ENCODE measurements at regions not wholly inside any gene's neighbourhood (a gene's known extent, or its start where the extent isn't known, plus 50 kb on each side); places are given as distances from the start of the nearest gene placed in this dataset.
"Not testable (repeated sequence)": the region's sequence is repeated elsewhere in the genome, so short reads cannot be mapped to it uniquely, and the experiment has no call there.

DNA sequence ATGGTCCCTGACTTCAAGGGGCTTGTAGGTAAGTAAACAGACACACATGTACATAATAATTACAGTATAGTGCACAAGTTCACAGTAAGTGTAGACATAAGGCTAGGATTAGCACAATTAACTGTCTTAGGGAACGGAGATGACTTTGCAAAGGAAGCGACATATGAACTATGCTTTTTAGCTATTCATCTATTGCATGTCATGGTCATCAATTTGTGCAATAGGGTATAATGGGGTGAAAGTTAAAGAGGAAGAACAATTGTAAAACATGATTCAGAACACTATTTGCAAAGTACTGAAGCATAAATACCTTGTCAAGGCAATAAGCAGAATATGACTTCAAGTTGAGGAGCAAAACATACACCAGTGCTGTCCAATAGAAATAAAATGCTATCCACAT lies 112.3 kb upstream of the SLC8A1 start:
- no peak for DNase-seq (ENCODE audit: low read depth)

- no peak for DNase-seq (ENCODE audit: low read depth)
These were observed 127.4 kb upstream of the SLC8A1 start for GRCh38 chr2:40579247-40579646.

DNA sequence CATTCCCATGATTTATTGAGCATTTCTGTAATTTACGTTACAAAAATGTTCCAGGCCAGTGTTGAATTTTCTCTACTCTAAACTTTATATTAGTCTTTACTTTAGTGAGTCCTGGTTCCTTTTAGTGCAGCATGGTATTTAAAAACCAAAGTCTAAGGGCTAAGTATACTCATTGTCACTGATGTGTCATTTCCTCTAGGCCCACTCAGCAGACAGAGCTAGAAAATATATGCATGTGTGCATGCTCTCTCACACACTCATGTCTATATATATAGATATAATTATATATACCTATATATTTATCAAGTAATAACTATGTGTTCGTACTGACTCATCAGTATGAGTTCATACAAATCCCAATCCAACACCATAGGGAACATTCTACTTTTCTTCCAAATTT lies 132.5 kb upstream of the SLC8A1 start:
- peak; percentile 6 for DNase-seq (ENCODE audit: low read depth)

- DNase-seq (ENCODE audit: low read depth): no peak
These were observed 139.9 kb upstream of the SLC8A1 start for GRCh38 chr2:40591774-40592173.

GRCh38 chr2:40592218-40592617 lies 140.3 kb upstream of the SLC8A1 start:
- DNase-seq (ENCODE audit: low read depth): no peak

- DNase-seq (ENCODE audit: low read depth): peak; percentile 57
These were observed 155.0 kb upstream of the SLC8A1 start for GRCh38 chr2:40606862-40607261.

DNA sequence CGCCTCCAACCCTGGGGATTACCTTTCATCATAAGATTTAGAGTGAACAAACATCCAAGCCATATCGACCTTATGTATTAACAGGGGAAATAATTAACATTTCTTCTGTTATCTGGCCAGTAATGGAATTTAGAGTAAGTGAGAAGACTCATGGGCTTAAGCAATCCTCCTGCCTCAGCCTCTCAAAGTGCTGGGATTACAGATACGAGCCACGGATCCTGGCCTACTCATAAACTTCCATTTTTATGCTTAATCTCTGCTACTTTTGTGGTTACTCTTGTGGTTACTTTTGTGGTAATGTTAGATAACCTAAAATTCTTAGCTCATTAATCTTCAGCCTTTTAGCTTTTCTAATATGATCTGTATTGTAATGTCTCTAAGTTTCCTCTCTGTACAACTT lies 159.3 kb upstream of the SLC8A1 start:
- DNase-seq (ENCODE audit: low read depth): peak; percentile 3

DNA sequence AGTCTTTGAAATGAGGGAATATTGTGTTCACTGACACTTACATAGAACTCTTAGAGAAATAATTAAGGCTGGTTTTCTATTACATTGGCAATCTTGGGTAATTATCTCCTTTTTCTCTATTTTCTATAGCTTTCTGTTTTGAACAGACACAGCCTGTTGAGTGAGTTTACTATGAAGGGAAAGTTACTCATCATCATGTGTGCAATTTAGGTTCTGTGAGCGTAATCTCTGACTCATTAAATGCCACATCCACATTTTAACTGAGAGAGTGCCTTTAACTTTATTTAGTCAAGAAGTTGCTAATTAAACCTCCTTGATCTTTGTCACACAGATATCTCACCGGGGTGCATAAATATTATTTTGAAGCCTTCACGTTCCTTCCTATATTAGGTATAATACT lies 174.0 kb upstream of the SLC8A1 start:
- peak; percentile 78 for DNase-seq (ENCODE audit: low read depth)

DNA sequence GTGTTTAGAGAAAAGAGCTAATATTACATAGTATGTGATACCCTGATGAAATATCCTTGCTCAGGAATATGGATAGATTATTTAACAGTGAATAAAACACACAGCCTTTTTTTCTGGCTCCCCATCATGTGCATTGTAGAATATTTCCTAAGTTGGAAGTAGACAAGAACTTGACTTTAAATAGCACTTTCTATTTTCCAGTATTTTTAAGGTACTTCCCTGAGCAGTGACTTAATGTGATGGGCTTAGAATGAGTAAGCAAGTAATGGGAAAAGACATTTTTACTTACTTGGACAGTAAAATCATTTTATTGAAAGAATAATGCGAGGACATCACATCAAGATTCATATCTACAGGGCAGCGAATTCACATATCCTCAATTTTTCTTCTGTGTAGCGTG lies 176.7 kb upstream of the SLC8A1 start:
- DNase-seq (ENCODE audit: low read depth): no peak

GRCh38 chr2:40629768-40630434 lies 178.0 kb upstream of the SLC8A1 start:
- no peak for DNase-seq (ENCODE audit: low read depth)

GRCh38 chr2:40639320-40639719 lies 187.4 kb upstream of the SLC8A1 start:
- no peak for DNase-seq (ENCODE audit: low read depth)

GRCh38 chr2:40642237-40642636 lies 190.3 kb upstream of the SLC8A1 start:
- no peak for DNase-seq (ENCODE audit: low read depth)

DNA sequence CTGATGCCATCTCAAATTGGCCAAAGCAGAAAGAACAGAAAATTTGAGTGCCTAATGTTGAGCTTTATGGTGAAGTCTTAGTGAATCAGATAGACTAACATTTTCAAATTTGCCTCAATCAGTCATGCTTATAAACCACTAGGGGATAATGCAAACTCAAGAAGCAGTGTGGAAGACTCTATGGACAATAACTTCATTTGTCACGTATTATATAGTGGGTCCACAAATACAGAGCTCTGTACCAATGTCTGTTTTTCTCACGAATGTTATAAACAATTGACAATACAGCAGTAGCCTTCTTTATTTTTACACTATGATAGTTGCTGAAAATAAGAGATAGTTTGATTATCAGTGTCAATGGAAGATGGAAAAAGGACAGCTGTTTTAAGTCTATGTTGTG lies 190.8 kb upstream of the SLC8A1 start:
- DNase-seq (ENCODE audit: low read depth): no peak

GRCh38 chr2:40646642-40647041 lies 194.8 kb upstream of the SLC8A1 start:
- DNase-seq (ENCODE audit: low read depth): no peak

- DNase-seq (ENCODE audit: low read depth): no peak
These were observed 200.3 kb upstream of the SLC8A1 start for GRCh38 chr2:40652155-40652554.

DNA sequence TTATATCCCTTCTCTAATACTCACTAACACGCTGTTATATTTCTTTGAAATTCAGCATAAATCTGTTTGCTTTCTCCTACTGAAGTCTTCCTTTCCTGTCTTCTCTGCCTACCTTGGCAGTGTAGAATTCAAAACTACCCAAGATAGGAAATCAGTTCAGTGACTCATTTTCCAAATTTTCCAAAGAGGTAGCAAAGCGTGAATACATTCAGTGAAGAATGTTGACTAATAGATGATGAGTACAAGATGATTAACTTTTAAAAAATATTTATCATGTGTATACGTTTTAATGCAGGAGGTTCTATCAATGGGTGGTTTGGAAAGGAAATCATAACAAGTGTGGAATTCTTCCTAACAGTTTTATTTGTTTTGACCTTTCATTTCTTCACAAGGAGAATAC lies 201.9 kb upstream of the SLC8A1 start:
- DNase-seq (ENCODE audit: low read depth): no peak

DNA sequence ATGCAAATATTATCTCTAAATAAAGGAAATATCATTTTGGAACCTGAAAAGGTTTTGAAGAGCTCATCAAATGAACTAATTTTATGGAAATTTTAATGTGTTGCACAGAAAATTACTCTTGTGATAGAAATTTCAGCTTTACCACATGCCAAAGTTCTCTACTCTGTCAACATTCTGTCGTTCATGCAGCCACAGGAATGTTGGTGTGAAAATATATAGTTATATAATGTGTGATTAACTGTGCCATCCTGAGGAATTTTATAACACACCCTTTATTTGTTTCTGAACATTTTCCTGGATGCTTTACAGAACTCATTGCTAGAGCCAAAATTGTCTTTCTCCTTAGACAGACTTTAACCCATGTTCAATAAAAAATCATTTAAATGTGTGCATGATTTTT lies 202.5 kb upstream of the SLC8A1 start:
- no peak for DNase-seq (ENCODE audit: low read depth)

DNA sequence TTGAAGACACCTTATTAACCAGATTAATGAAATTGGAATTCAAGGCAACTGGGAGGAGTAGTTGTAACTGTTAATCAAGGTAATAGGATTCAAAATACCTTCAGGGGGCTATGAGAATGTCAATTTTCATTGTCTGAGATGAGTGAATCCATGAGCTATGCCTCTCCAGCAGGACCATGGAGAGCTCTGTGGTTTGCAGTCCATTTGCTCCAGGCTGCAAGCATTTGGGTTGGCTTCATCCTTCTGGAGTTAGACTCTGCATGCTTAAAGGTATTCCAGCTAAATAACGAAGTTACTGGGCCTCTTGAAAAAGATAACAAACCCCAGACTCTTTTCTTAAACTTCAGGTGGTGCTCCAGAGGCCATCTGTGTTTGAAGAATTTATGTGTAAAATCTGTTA lies 207.1 kb upstream of the SLC8A1 start:
- peak; percentile 49 for DNase-seq (ENCODE audit: low read depth)

DNA sequence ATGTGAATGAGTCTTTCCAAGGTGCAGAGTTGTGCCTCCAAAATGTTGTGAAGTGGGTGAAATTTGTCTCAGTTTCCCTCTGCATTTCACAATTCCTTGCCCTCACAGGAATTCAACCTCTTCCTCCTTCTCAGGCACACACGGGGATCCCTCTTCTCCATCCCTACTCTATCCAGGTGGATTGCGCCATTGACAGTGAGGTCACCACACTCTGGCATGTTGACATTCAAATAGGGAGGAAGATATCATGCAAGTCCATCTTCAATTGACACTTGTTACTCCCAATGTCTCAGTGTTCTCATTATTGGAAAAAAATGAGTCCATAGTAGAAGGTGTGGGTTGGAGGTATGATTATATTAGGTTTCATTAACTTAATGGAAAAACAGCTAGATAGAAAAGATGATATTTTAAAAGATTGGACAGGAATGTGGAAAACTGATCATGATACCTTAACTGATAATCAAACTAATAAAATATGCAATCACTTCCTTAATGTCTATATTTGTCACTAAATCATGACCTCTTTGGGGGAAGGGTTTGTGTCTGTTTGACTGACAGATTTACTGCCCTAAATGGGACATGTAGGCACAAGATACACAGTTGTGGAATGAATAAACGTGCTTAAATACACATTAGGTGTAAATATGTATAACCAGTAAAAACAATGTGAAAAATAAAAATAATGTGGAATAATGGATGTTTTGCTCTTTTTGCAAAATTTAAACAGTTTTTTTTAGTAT lies 213.8 kb upstream of the SLC8A1 start:
- no peak for DNase-seq (ENCODE audit: low read depth)

DNA sequence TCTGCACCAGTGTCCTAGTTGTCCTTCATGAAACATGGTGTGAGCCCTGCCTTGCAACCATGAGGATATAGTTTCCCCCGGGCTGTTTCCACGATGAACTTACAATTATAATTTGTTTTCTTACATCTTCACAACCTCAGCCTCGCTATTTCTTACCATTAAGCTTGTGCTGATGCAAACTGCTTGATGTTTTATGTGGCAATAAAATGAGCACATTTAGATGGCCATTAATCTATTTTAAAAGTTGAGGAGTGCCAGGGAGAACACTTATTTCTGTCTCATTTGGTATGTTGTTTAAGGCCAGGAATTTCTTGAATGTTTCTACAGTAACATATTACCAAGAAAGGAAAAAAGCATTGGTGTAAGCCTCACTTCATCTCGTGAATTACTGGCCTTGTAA lies 214.5 kb upstream of the SLC8A1 start:
- DNase-seq (ENCODE audit: low read depth): no peak

GRCh38 chr2:40668425-40668824 lies 216.5 kb upstream of the SLC8A1 start:
- DNase-seq (ENCODE audit: low read depth): peak; percentile 70

DNA sequence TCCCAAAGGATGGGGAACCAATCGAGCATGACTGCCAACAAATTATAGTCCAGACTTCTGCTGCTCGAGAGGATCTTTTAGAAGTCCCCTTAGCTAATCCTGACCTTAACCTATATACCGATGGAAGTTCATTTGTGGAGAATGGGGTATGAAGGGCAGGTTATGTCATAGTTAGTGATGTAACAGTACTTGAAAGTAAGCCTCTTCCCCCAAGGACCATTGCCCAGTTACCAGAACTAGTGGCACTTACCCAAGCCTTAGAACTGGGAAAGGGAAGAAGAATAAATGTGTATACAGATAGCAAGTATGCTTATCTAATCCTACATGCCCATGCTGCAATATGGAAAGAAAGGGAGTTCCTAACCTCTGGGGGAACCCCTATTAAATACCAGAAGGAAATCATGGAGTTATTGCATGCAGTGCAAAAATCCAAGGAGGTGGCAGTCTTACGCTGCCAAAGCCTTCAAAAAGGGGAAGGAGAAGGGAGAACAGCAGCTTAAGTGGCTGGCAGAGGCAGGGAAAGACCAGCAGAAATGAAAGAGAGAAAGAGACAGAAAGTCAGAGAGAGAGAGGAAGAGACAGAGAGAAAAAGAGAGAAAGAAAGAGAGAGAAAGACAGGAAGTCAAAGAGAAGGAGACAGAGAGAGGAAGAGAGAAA lies 224.4 kb upstream of the SLC8A1 start:
- DNase-seq (ENCODE audit: low read depth): not testable (repeated sequence)

DNA sequence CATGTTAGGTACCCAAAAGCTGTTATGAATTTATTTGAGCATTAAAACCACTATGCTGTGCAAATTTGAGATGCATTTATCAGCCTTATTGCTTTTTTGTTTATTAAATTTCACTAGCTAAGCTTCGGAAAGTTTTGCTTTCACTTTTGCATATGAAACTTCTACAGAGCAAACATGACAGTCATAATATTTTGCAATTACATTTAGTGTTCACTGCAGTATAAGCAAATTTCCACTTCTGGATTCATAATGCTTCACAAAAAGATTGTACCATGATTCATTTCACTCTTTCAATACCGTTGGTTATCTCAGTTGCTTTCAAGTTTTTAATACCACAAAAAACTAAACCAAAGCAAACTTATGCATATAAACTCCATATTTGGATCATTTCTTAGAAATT lies 228.7 kb upstream of the SLC8A1 start:
- DNase-seq (ENCODE audit: low read depth): peak; percentile 12
